Peyer's patch (tissue), 4 donors: ENCODE measurements at regions not wholly inside any gene's neighbourhood (a gene's known extent, or its start where the extent isn't known, plus 50 kb on each side); places are given as distances from the start of the nearest gene placed in this dataset.

Experiments
- CTCF ChIP-seq, 6 experiments: fragments of 450-650 bp in 4 of 6; fragments of 200-600 bp in 2 of 6; sonication (generic) in 1 of 6; IDR thresholded peaks; one replicate each; pipeline ENCODE4 v1.5.1; 2017 to 2019; ENCODE audit warnings: antibody characterized with exemption in 6 of 6, mild to moderate bottlenecking in 3 of 6, moderate library complexity in 1 of 6
- POLR2A ChIP-seq, 2 donors: fragments of 450-650 bp; IDR thresholded peaks; one replicate each; pipeline ENCODE4 v1.5.1; 2017; ENCODE audit warnings: antibody characterized with exemption in 2 of 2, mild to moderate bottlenecking in 2 of 2, moderate library complexity in 2 of 2

- no peak for TF ChIP-seq CTCF (IDR thresholded peaks at IDR 0.05)
- no peak for TF ChIP-seq POLR2A (IDR thresholded peaks at IDR 0.05)
These were observed 695.4 kb upstream of the POM121L12 start for GRCh38 chr7:52340067-52340466.
